Cerebellar cortex (tissue), 1 donor: ENCODE measurements at regions not wholly inside any gene's neighbourhood (a gene's known extent, or its start where the extent isn't known, plus 50 kb on each side); places are given as distances from the start of the nearest gene placed in this dataset.
"Not testable (repeated sequence)": the region's sequence is repeated elsewhere in the genome, so short reads cannot be mapped to it uniquely, and the experiment has no call there.

Experiments
- DNase-seq: peaks from one replicate; pipeline ENCODE4 v3.0.0-alpha.2; 2015; ENCODE audit warnings: low spot score

DNA sequence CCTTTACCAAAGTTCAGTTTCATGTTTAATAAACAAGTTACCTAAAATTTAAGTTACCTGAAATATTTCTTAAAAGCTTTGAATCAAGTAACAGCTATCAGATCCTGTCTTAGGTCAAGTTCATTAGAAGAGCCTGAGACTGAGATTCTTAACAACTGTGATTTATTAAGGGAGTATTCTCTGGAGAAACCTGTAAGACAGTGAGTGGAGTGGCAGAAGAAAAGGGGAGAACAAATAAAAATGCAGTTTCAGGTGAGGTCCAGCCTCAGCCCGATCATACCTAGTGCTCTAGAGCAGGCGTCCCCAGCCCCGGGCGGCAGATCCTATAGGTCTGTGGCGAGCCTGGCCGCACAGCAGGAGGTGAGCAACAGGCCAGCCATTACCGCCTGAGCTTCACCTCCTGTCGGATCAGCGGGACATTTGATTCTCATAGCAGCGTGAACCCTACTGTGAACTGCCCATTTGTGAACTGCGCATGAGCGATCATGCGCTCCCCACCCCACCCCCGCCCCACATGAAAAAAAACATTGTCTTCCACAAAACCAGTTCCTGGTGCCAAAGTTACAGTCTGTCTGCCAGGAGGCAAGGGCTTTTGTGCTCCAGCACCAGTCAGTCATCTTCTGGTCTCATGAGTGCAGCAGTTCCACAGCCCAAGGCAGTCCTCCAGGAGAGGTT is 59.2 kb upstream of the ADGRB3 start:
- peak; percentile 83 for DNase-seq

- DNase-seq, result no peak
Observed at GRCh38 chr6:68572975-68573374, 62.1 kb upstream of the ADGRB3 start.

DNA sequence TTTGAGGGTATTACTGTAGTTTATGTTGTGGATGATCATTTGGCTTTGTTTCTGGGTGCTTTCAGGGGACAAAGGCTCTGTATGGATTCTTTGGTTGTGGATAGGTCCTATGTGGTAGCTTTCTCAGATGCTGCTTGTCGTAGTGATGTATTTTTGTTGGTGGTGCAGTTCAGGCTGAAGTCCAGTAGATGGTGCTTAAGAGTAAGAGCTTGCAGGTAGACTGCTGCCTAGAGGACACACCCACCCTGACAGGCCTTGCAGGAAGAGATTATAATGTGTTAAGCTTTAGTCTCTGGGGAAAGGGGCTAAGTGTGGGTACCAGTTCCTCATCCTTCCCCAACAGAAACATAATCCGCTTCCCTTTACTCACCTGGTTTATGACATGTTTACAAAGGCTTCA is 62.6 kb upstream of the ADGRB3 start:
- peak; percentile 33 for DNase-seq

DNA sequence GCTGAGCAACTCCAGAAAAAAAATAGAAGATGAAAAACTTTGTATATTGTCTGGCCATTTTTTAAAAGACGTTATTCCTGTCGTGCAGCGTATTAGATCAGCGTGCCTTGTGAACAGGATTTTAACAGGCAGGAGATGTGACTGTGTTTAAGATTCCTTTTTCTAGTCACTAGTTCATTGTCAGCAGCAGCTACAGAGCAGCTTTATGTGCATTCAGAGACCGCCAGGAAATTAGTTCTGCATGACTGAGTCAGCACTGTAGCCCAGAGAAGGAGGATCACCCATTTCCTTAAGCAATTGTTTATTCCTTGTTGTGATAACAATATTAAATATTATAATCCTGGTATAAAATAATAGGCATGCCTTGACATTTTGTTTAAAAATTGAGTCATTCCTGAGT is 75.4 kb upstream of the ADGRB3 start:
- DNase-seq, result peak; percentile 57

- DNase-seq, result peak; percentile 59
Observed at GRCh38 chr6:68559070-68559469, 76.0 kb upstream of the ADGRB3 start.

DNA sequence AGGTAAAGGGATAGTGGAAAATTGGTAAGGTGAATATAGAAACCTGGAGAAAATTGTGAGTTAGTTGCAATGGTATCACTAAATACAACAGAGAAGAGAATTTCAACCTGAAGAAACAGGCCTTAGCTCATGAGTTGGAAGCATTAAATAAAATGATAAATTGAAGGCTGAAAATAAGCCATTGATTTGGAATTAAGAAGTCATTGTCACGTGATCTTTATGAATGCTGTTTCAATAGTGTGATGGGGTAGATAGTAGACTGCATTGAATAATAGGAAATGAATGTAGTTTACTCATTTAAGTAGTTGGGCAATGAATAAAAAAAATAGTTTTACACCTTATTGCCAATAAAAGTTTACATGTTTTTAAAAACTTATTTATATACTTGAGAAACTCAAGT is 88.5 kb upstream of the ADGRB3 start:
- no peak for DNase-seq

DNA sequence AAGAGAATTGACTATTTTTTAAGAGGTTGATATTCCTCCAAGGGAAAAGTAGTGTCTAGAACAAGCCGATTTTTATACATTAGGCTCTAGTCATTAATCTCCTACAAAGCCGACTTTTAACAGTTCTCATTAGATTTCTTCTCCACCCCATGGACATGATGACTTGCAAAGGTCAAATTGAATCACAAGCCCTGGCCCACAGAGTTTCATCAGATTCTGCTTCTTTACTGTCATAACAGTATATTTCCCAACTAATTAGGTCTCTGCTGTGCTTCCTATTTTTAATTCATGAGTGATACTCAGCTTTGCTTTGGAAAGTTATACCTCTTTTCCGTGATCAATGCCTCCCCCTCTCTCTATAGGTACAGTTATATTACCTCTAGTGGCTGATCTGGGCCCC is 90.6 kb upstream of the ADGRB3 start:
- DNase-seq, result no peak

DNA sequence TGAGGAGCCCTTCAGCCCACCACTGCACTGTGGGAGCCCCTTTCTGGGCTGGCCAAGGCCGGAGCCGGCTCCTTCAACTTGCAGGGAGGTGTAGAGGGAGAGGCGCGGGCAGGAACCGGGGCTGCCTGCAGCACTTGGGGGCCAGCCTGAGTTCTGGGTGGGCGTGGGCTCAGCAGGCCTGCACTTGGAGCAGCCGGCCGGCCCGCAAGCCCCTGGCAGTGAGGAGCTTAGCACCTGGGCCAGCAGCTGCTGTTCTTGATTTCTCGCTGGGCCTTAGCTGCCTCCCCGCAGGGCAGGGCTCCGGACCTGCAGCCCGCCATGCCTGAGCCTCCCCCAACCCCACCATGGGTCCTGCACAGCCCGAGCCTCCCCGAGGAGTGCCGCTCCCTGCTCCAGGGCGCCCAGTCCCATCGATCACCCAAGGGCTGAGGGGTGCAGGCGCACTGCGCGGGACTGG is 101.7 kb upstream of the ADGRB3 start:
- no peak for DNase-seq

DNA sequence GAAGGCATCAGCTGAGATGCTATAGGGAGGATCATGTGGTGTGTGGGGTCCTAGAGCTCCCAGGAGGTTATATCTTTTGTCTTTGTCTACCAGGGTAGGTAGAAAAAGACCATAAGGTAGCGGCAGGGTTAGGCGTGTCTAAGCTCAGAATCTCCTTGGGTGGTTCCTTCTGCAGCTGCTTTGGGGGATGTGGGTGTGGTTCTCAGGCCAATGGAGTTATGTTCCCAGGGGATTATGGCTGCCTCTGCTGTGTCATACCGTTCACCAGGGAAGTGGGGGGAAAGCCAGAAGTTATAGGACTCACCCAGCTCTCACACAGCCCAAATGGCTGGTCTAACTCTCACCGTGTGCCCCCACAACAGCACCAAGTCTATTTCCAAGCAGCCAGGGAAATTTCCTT is 107.4 kb upstream of the ADGRB3 start:
- DNase-seq, result no peak

- no peak for DNase-seq
Observed at GRCh38 chr6:68506911-68507310, 128.2 kb upstream of the ADGRB3 start.

DNA sequence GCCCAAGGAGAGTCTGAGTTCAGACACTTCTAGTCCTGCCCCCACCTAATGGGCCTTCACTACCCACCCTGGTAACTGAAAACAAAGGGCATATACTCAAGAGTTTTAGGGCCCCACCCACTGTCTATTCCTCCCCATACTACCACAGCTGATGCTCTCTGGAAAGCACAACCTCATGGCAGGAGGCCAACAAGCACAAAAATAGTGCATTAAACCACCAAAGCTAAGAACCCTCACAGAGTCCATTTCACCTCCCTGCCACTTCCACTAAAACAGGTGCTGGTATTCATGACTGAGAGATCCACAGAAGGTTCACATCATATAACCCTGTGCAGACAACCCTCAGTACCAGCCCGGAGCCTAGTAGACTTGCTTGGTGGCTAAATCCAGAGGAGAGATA is 132.1 kb upstream of the ADGRB3 start:
- no peak for DNase-seq

DNA sequence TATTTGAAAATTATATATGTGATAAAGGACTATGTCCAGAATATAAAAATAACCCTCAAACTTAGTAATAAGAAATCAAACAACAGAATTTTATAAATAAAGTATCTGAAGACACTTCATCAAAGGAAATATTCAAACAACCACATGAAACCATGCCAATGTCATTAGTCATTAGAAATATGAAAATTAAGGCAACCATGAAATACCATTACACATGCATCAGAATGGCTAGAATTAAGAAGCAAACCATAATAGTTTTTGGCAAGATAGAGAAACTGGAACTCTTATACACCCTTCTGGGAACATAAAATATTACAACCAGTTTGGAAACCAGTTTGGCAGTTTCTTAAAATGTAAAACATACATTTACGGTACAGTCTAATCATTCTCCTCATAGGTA is 137.2 kb upstream of the ADGRB3 start:
- no peak for DNase-seq

GRCh38 chr6:68494880-68495279 is 140.2 kb upstream of the ADGRB3 start:
- DNase-seq, result not testable (repeated sequence)

DNA sequence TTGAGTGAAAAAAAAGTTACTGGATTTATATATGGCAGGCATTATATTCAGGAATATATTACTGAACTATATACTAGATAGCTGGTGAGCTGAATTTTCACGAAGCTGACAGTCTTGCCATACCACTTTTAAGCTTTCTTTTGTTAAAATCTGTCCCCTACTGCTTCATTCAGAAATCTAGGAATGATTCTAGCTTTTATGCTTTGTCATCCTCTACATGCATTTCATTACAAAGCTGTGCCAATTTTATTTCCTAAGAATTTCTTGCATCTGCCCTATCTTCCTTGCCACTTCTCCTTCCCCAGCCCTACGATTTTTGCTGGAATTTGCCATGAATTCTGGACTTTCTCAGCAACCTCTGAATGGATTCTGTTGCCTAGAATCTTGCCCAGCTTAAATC is 158.5 kb upstream of the ADGRB3 start:
- no peak for DNase-seq

- no peak for DNase-seq
Observed at GRCh38 chr6:68473433-68474210, 161.5 kb upstream of the ADGRB3 start.

- no peak for DNase-seq
Observed at GRCh38 chr6:68468244-68468884, 166.7 kb upstream of the ADGRB3 start.

DNA sequence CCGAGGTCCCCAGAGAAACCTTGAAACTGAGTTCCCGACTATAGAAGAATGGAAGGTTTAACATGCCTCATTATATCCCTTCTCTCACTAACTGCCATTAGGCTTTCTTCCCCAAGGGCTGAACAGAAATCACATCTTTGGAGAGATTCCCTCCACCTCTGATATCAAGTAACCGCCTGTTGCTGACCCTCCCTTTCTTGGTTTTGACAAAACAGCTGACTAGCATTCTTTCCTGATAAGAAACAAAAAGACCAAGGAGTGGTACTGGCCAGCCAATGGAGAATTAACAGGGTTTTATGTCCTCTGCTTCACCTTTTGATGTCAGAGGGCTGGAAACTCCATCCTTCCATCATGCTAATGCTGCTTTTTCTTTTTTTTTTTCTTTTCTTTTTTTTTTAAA is 176.6 kb upstream of the ADGRB3 start:
- DNase-seq, result no peak

- no peak for DNase-seq
Observed at GRCh38 chr6:68447112-68447511, 188.0 kb upstream of the ADGRB3 start.

GRCh38 chr6:68445926-68446325 is 189.2 kb upstream of the ADGRB3 start:
- no peak for DNase-seq

DNA sequence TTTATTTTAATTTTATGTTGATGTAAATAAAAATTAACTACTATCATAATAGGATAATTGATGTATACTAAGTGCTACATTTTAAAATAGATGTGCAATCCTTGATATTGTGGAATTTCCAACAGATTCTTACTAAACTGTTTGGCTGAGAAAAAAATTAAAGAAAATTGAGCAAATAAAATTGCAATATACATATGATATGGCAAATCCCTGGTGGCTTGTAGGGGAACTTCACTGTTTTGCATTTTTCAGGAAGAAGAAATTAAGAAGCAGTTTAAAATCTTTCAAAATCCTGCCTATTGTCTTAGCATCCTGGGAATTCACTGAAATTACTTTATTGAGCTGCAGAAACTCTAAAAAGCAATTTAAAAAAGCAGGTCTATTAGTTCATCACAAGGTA is 191.4 kb upstream of the ADGRB3 start:
- DNase-seq, result no peak

GRCh38 chr6:68427630-68428029 is 207.5 kb upstream of the ADGRB3 start:
- no peak for DNase-seq

- DNase-seq, result no peak
Observed at GRCh38 chr6:68410021-68410420, 225.1 kb upstream of the ADGRB3 start.

DNA sequence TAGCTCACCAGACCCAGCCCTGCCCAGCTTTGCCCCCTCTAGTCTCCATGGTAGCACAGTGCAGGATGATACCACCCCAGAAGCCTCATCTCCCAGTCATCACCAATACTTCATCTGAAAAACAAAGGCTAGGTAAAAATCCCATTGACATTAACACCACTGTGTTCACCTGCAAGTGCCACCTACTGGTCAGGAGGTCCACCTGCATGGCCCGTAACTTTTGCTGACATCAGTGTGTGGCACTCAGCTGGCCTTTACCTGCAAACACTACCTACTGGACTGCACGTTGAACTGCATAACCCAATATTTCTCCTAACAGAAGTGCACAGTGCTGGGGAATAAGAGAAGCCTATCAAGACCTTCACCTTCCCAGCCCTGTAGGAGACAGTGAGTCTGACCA is 234.7 kb upstream of the ADGRB3 start:
- DNase-seq, result no peak
